ENCODE measurements at regions not wholly inside any gene's neighbourhood (a gene's known extent, or its start where the extent isn't known, plus 50 kb on each side); places are given as distances from the start of the nearest gene placed in this dataset.

GRCh38 chr3:40672861-40673260, 148.1 kb downstream of the ZNF621 start:
- ChIA-PET CTCF (no interaction called here), POLR2A (no interaction called here)
- H3K4me1 ChIP-seq (ENCODE audit: insufficient read depth, low read length), result no peaks in the 10 kb centered on the region
- Mint-ChIP-seq H3K4me1 (no peaks in the 10 kb centered on the region), H3K27me3 (peaks cover 4 to 20% of the 10 kb centered on the region in 2 donors), H3K9me3 (peaks cover 2 to 5% (median 3%) of the 10 kb centered on the region in 5 donors), H3K4me3 (no peak overlapping the region), H3K27ac (no peak overlapping the region), H3K36me3 (no peaks in the 10 kb centered on the region)
- no peaks in the 10 kb centered on the region for H3K9me3 ChIP-seq (ENCODE audit: low read length)
- no peak overlapping the region for H3K4me3 ChIP-seq (ENCODE audit: low read length)
- no peak overlapping the region for H3K27ac ChIP-seq (ENCODE audit: low read depth, low read length)
- no peaks in the 10 kb centered on the region for H3K36me3 ChIP-seq (ENCODE audit: insufficient read depth, low read length)
- no peaks in the 10 kb centered on the region for H3K27me3 ChIP-seq (ENCODE audit: insufficient read depth, low read length, poor library complexity, severe bottlenecking)
- DNase-seq, result no peak

- no peak for DNase-seq
- peaks cover 2 to 5% (median 3%) of the 10 kb centered on the region in 5 donors for H3K9me3 Mint-ChIP-seq
- H3K27ac Mint-ChIP-seq, result peak overlapping the region in 1 of 8 donors; percentile 21
- no peaks in the 10 kb centered on the region for H3K36me3 Mint-ChIP-seq
- Histone ChIP-seq H3K9me3 (ENCODE audit: low read length) (no peaks in the 10 kb centered on the region), H3K4me3 (ENCODE audit: low read length) (no peak overlapping the region), H3K27ac (ENCODE audit: low read depth, low read length) (no peak overlapping the region), H3K4me1 (ENCODE audit: insufficient read depth, low read length) (no peaks in the 10 kb centered on the region), H3K36me3 (ENCODE audit: insufficient read depth, low read length) (no peaks in the 10 kb centered on the region), H3K27me3 (ENCODE audit: insufficient read depth, low read length, poor library complexity, severe bottlenecking) (no peaks in the 10 kb centered on the region)
- ChIA-PET CTCF (no interaction called here), POLR2A (no interaction called here)
- H3K27me3 Mint-ChIP-seq, result peaks cover 4 to 13% of the 10 kb centered on the region in 2 donors
- H3K4me1 Mint-ChIP-seq, result no peaks in the 10 kb centered on the region
- no peak overlapping the region for H3K4me3 Mint-ChIP-seq
Observed at GRCh38 chr3:40677321-40677720, 152.6 kb downstream of the ZNF621 start.

- no peaks in the 10 kb centered on the region for H3K36me3 Mint-ChIP-seq
- peaks cover 4 to 13% of the 10 kb centered on the region in 2 donors for H3K27me3 Mint-ChIP-seq
- H3K9me3 Mint-ChIP-seq, result peaks cover 2 to 5% (median 3%) of the 10 kb centered on the region in 5 donors
- Histone ChIP-seq H3K36me3 (ENCODE audit: insufficient read depth, low read length) (no peaks in the 10 kb centered on the region), H3K27me3 (ENCODE audit: insufficient read depth, low read length, poor library complexity, severe bottlenecking) (no peaks in the 10 kb centered on the region), H3K4me1 (ENCODE audit: insufficient read depth, low read length) (no peaks in the 10 kb centered on the region), H3K9me3 (ENCODE audit: low read length) (no peaks in the 10 kb centered on the region), H3K27ac (ENCODE audit: low read depth, low read length) (no peak overlapping the region), H3K4me3 (ENCODE audit: low read length) (no peak overlapping the region)
- POLR2A ChIA-PET, result no interaction called here
- no peak for DNase-seq
- no peak overlapping the region for H3K27ac Mint-ChIP-seq
- no peaks in the 10 kb centered on the region for H3K4me1 Mint-ChIP-seq
- H3K4me3 Mint-ChIP-seq, result no peak overlapping the region
- CTCF ChIA-PET, result no interaction called here
Observed at GRCh38 chr3:40677749-40678148, 153.0 kb downstream of the ZNF621 start.

- H3K4me3 ChIP-seq (ENCODE audit: low read length), result no peak overlapping the region
- no peak overlapping the region for H3K27ac ChIP-seq (ENCODE audit: low read depth, low read length)
- no peaks in the 10 kb centered on the region for H3K4me1 Mint-ChIP-seq
- H3K27me3 Mint-ChIP-seq, result peaks cover 4 to 14% of the 10 kb centered on the region in 2 donors
- H3K27me3 ChIP-seq (ENCODE audit: insufficient read depth, low read length, poor library complexity, severe bottlenecking), result no peaks in the 10 kb centered on the region
- no peak for DNase-seq
- H3K9me3 Mint-ChIP-seq, result peaks cover 0 to 5% (median 2%) of the 10 kb centered on the region in 5 donors
- H3K27ac Mint-ChIP-seq, result no peak overlapping the region
- H3K4me3 Mint-ChIP-seq, result no peak overlapping the region
- no peaks in the 10 kb centered on the region for H3K36me3 ChIP-seq (ENCODE audit: insufficient read depth, low read length)
- ChIA-PET CTCF (no interaction called here), POLR2A (no interaction called here)
- no peaks in the 10 kb centered on the region for H3K36me3 Mint-ChIP-seq
- H3K9me3 ChIP-seq (ENCODE audit: low read length), result no peaks in the 10 kb centered on the region
- no peaks in the 10 kb centered on the region for H3K4me1 ChIP-seq (ENCODE audit: insufficient read depth, low read length)
Observed at GRCh38 chr3:40679290-40679689, 154.5 kb downstream of the ZNF621 start.

- Mint-ChIP-seq H3K27me3 (peaks cover 1 to 12% of the 10 kb centered on the region in 2 donors), H3K4me1 (no peaks in the 10 kb centered on the region), H3K9me3 (no peaks in the 10 kb centered on the region), H3K36me3 (no peaks in the 10 kb centered on the region), H3K27ac (no peak overlapping the region), H3K4me3 (no peak overlapping the region)
- H3K9me3 ChIP-seq (ENCODE audit: low read length), result no peaks in the 10 kb centered on the region
- no peaks in the 10 kb centered on the region for H3K27me3 ChIP-seq (ENCODE audit: insufficient read depth, low read length, poor library complexity, severe bottlenecking)
- H3K36me3 ChIP-seq (ENCODE audit: insufficient read depth, low read length), result no peaks in the 10 kb centered on the region
- H3K4me1 ChIP-seq (ENCODE audit: insufficient read depth, low read length), result no peaks in the 10 kb centered on the region
- ChIA-PET CTCF (no interaction called here), POLR2A (no interaction called here)
- H3K27ac ChIP-seq (ENCODE audit: low read depth, low read length), result no peak overlapping the region
- no peak for DNase-seq
- no peak overlapping the region for H3K4me3 ChIP-seq (ENCODE audit: low read length)
Observed at GRCh38 chr3:40680685-40681657, 156.2 kb downstream of the ZNF621 start.

GRCh38 chr3:40681658-40682055, 156.9 kb downstream of the ZNF621 start:
- no peaks in the 10 kb centered on the region for H3K4me1 ChIP-seq (ENCODE audit: insufficient read depth, low read length)
- no peak for DNase-seq
- Mint-ChIP-seq H3K4me1 (no peaks in the 10 kb centered on the region), H3K27ac (no peak overlapping the region), H3K4me3 (no peak overlapping the region), H3K36me3 (no peaks in the 10 kb centered on the region), H3K9me3 (no peaks in the 10 kb centered on the region), H3K27me3 (peaks cover 5 to 17% of the 10 kb centered on the region in 2 donors)
- no peak overlapping the region for H3K27ac ChIP-seq (ENCODE audit: low read depth, low read length)
- no peaks in the 10 kb centered on the region for H3K9me3 ChIP-seq (ENCODE audit: low read length)
- POLR2A ChIA-PET, result no interaction called here
- no peaks in the 10 kb centered on the region for H3K36me3 ChIP-seq (ENCODE audit: insufficient read depth, low read length)
- H3K4me3 ChIP-seq (ENCODE audit: low read length), result no peak overlapping the region
- CTCF ChIA-PET, result no interaction called here
- H3K27me3 ChIP-seq (ENCODE audit: insufficient read depth, low read length, poor library complexity, severe bottlenecking), result no peaks in the 10 kb centered on the region

GRCh38 chr3:40689837-40690236, 165.1 kb downstream of the ZNF621 start:
- H3K4me1 ChIP-seq (ENCODE audit: insufficient read depth, low read length), result no peaks in the 10 kb centered on the region
- no peak overlapping the region for H3K4me3 ChIP-seq (ENCODE audit: low read length)
- Mint-ChIP-seq H3K4me3 (no peak overlapping the region), H3K4me1 (no peaks in the 10 kb centered on the region), H3K36me3 (no peaks in the 10 kb centered on the region), H3K9me3 (no peaks in the 10 kb centered on the region), H3K27ac (no peak overlapping the region), H3K27me3 (peaks cover 12 to 54% of the 10 kb centered on the region in 2 donors)
- no peaks in the 10 kb centered on the region for H3K36me3 ChIP-seq (ENCODE audit: insufficient read depth, low read length)
- DNase-seq, result no peak
- no peaks in the 10 kb centered on the region for H3K9me3 ChIP-seq (ENCODE audit: low read length)
- POLR2A ChIA-PET, result no interaction called here
- H3K27ac ChIP-seq (ENCODE audit: low read depth, low read length), result no peak overlapping the region
- H3K27me3 ChIP-seq (ENCODE audit: insufficient read depth, low read length, poor library complexity, severe bottlenecking), result no peaks in the 10 kb centered on the region
- CTCF ChIA-PET, result no interaction called here

- H3K4me1 Mint-ChIP-seq, result no peaks in the 10 kb centered on the region
- Histone ChIP-seq H3K9me3 (ENCODE audit: low read length) (no peaks in the 10 kb centered on the region), H3K27me3 (ENCODE audit: insufficient read depth, low read length, poor library complexity, severe bottlenecking) (no peaks in the 10 kb centered on the region), H3K36me3 (ENCODE audit: insufficient read depth, low read length) (no peaks in the 10 kb centered on the region), H3K4me1 (ENCODE audit: insufficient read depth, low read length) (no peaks in the 10 kb centered on the region), H3K4me3 (ENCODE audit: low read length) (no peak overlapping the region), H3K27ac (ENCODE audit: low read depth, low read length) (no peak overlapping the region)
- ChIA-PET POLR2A (no interaction called here), CTCF (no interaction called here)
- no peak overlapping the region for H3K27ac Mint-ChIP-seq
- no peaks in the 10 kb centered on the region for H3K36me3 Mint-ChIP-seq
- no peak overlapping the region for H3K4me3 Mint-ChIP-seq
- peaks cover 13 to 56% of the 10 kb centered on the region in 2 donors for H3K27me3 Mint-ChIP-seq
- no peak for DNase-seq
- no peaks in the 10 kb centered on the region for H3K9me3 Mint-ChIP-seq
Observed at GRCh38 chr3:40690749-40691451, 166.1 kb downstream of the ZNF621 start.
